ENCODE measurements at regions not wholly inside any gene's neighbourhood (a gene's known extent, or its start where the extent isn't known, plus 50 kb on each side); places are given as distances from the start of the nearest gene placed in this dataset.

DNA sequence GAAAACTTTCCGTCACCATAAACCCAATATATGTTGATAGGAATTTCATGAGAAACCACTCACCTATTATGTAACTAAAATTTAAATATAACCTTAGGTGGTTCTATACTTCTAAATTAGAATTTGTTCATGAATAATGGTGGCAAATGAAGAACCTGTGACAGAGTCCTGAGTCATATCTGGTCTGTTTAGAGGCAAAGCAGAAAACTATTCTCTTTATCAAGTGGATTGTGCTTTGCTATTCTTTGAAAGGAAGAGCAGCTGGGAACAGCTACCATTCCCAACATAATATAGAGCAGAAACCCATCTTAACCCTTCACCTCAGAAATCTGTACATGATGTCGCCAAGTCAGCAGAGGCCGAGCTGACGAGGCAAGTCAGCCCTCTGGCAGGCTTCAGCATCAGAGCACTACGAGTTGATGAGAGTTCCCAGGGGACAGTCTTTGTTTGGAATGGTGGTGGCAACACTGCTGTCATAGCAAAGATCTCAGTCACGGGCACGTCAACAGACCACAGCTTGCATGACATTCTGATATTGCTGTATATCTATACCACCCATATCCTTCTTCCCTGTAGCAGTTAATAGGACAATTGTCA, 631.9 kb upstream of the CA10 start:
- intact Hi-C loops (cut with micrococcal nuclease; ENCODE audit: unreplicated experiment) (no loop called here), in situ Hi-C loops (cut with HindIII; ENCODE audit: extremely low pct_ligation_motif_present, low pct_unique_long_range_greater_than_20kb) (no loop called here)
- DNase-seq (ENCODE audit: low spot score) = no peak
- ATAC-seq = no peak
- ChIA-PET CTCF (ENCODE audit: low intra/inter-chr PET ratio, low total read pairs) (no interaction called here), POLR2A (no interaction called here)
- 40% methylated on average over 7 of the region's 7 CpGs for WGBS (ENCODE audit: low lambda C conversion rate)
- no peak for FAIRE-seq
- Histone ChIP-seq H4K20me1 (ENCODE audit: insufficient read depth, low read length) (no peaks in the 10 kb centered on the region), H3K36me3 (replicated peaks in 1 of 2; ENCODE audit: control insufficient read depth in 1 of 2, insufficient read depth in 2 of 2, low read length in 2 of 2) (no peaks in the 10 kb centered on the region), H3K4me3 (replicated peaks in 1 of 3; ENCODE audit: insufficient read depth in 1 of 3, low read depth in 2 of 3, low read length in 3 of 3) (no peak overlapping the region), H3K27me3 (ENCODE audit: control insufficient read depth in 1 of 2, insufficient read depth in 2 of 2, low read length in 2 of 2) (no peaks in the 10 kb centered on the region), H3K4me2 (ENCODE audit: low read depth, low read length) (no peak overlapping the region), H3K4me1 (ENCODE audit: insufficient read depth, low read length) (no peaks in the 10 kb centered on the region), H2AFZ (ENCODE audit: low read length) (no peak overlapping the region), H3K79me2 (ENCODE audit: insufficient read depth, low read length) (no peaks in the 10 kb centered on the region), H3K27ac (ENCODE audit: extremely low read length, insufficient read depth, low read length) (no peak overlapping the region), H3K9me3 (ENCODE audit: low read length) (peaks cover 77% of the 10 kb centered on the region), H3K9ac (ENCODE audit: insufficient read depth, low read depth, low read length) (no peak overlapping the region)
- TF ChIP-seq ATRX (CRISPR knock-in tag; IDR thresholded peaks at IDR 0.05; ENCODE audit: borderline replicate concordance) (no peak), ZBTB3 (CRISPR knock-in tag; IDR thresholded peaks at IDR 0.05; ENCODE audit: borderline replicate concordance, low read depth) (no peak), TCF7 (IDR thresholded peaks at IDR 0.05; ENCODE audit: low read depth) (no peak), ZNF160 (CRISPR knock-in tag; IDR thresholded peaks at IDR 0.05) (no peak), FOXA3 (CRISPR knock-in tag; IDR thresholded peaks at IDR 0.05) (no peak), CREB1 (IDR thresholded peaks at IDR 0.05) (no peak), CREB1 (CRISPR knock-in tag; IDR thresholded peaks at IDR 0.05) (no peak), KDM1A (CRISPR knock-in tag; IDR thresholded peaks at IDR 0.05) (no peak), GZF1 (CRISPR knock-in tag; IDR thresholded peaks at IDR 0.05) (no peak), ZNF326 (CRISPR knock-in tag; IDR thresholded peaks at IDR 0.05; ENCODE audit: borderline replicate concordance) (no peak), SIN3A (IDR thresholded peaks at IDR 0.05; ENCODE audit: borderline replicate concordance, low read depth, low read length) (no peak), NFIB (CRISPR knock-in tag; IDR thresholded peaks at IDR 0.05; ENCODE audit: borderline replicate concordance) (no peak), HMG20B (CRISPR knock-in tag; conservative IDR thresholded peaks at IDR 0.05) (no peak), MEF2D (CRISPR knock-in tag; IDR thresholded peaks at IDR 0.05) (no peak), CBFB (CRISPR knock-in tag; IDR thresholded peaks at IDR 0.05) (no peak), NKX3-1 (CRISPR knock-in tag; IDR thresholded peaks at IDR 0.05) (no peak), PRMT3 (CRISPR knock-in tag; IDR thresholded peaks at IDR 0.05; ENCODE audit: borderline replicate concordance, low read depth) (no peak)
- TF ChIP-seq, protein P1, sequence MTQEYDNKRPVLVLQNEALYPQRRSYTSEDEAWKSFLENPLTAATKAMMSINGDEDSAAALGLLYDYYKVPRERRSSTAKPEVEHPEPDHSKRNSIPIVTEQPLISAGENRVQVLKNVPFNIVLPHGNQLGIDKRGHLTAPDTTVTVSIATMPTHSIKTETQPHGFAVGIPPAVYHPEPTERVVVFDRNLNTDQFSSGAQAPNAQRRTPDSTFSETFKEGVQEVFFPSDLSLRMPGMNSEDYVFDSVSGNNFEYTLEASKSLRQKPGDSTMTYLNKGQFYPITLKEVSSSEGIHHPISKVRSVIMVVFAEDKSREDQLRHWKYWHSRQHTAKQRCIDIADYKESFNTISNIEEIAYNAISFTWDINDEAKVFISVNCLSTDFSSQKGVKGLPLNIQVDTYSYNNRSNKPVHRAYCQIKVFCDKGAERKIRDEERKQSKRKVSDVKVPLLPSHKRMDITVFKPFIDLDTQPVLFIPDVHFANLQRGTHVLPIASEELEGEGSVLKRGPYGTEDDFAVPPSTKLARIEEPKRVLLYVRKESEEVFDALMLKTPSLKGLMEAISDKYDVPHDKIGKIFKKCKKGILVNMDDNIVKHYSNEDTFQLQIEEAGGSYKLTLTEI (CRISPR knock-in tag; conservative IDR thresholded peaks at IDR 0.05) = no peak
- no TSS peak for BruUV-seq (replicated peaks)

Measured in HepG2 (cell line).